ENCODE measurements at regions not wholly inside any gene's neighbourhood (a gene's known extent, or its start where the extent isn't known, plus 50 kb on each side); places are given as distances from the start of the nearest gene placed in this dataset.

DNA sequence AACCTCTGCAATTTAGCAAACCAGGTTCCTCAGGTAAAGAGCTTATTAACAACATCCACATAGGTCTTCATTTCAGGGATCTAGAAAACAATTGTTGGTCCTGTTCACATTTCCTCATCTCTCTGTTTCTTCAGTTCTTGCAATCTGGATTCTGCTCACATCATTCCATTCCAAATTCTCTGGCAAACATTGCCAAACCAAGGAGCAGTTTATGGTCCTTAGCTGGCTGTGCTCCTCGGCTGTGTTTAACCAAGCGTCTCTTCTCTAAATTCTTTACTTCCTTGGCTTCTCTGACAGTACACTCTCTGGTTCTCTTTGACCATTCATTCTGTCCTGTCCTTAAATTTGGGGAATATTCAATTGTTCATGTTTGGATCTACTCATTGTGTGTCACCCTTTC, 65.8 kb upstream of the RANBP3L start (continued):
- TF ChIP-seq CDX4 (CRISPR knock-in tag; IDR thresholded peaks at IDR 0.05; ENCODE audit: borderline replicate concordance) (no peak), NR2C2 (CRISPR knock-in tag; IDR thresholded peaks at IDR 0.05) (no peak)

GRCh38 chr5:36369219-36369690, 67.6 kb upstream of the RANBP3L start:
- Mint-ChIP-seq H3K9me3 (peaks cover 5% of the 10 kb centered on the region), H3K4me3 (no peak overlapping the region), H3K27me3 (ENCODE audit: low read depth) (no peaks in the 10 kb centered on the region; the same call in 1 of the 2 replicates), H3K36me3 (no peaks in the 10 kb centered on the region), H3K27ac (no peak overlapping the region), H3K4me1 (no peaks in the 10 kb centered on the region)
- TF ChIP-seq, protein P1, sequence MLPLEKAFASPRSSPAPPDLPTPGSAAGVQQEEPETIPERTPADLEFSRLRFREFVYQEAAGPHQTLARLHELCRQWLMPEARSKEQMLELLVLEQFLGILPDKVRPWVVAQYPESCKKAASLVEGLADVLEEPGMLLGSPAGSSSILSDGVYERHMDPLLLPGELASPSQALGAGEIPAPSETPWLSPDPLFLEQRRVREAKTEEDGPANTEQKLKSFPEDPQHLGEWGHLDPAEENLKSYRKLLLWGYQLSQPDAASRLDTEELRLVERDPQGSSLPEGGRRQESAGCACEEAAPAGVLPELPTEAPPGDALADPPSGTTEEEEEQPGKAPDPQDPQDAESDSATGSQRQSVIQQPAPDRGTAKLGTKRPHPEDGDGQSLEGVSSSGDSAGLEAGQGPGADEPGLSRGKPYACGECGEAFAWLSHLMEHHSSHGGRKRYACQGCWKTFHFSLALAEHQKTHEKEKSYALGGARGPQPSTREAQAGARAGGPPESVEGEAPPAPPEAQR (CRISPR knock-in tag; IDR thresholded peaks at IDR 0.05): no peak
- no peak for TF ChIP-seq ZNF532 (CRISPR knock-in tag; IDR thresholded peaks at IDR 0.05; ENCODE audit: borderline replicate concordance)
- TF ChIP-seq GRHL2 (CRISPR knock-in tag; IDR thresholded peaks at IDR 0.05; ENCODE audit: insufficient replicate concordance, severe bottlenecking): no peak
- TF ChIP-seq MYBL2 (CRISPR knock-in tag; IDR thresholded peaks at IDR 0.05): no peak
- TF ChIP-seq ZNF416 (CRISPR knock-in tag; IDR thresholded peaks at IDR 0.05): no peak
- no peak for TF ChIP-seq JAZF1 (CRISPR knock-in tag; IDR thresholded peaks at IDR 0.05)
- no peak for TF ChIP-seq TEAD1 (CRISPR knock-in tag; IDR thresholded peaks at IDR 0.05)
- DNase-seq (ENCODE audit: low spot score) (no peak), ATAC-seq (no peak)
- ChIA-PET CTCF (interaction anchor here (1.1 kb wide), 1 partner anchor 327 kb away, joined by 3 read pairs; no protein-coding TSS in a partner anchor), POLR2A (no interaction called here)

DNA sequence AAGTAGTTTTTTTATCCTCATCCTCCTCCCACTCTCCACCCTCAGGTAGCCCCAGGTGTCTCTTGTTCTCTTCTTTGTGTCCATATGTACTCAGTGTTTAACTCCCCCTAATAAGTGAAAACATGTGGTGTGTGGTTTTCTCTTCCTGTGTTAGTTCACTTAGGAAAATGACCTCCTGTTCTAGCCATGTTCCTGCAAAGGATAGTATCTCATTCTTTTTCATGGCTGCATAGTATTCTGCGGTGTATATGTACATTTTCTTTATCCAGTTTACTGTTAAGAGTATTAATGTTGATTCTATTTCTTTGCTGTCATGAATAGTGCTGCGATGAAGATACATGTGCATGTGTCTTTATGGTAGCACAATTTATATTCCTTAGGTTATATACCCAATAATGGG, 68.4 kb upstream of the RANBP3L start:
- ChIA-PET POLR2A (no interaction called here), CTCF (no interaction called here)
- Mint-ChIP-seq H3K9me3 (peaks cover 5% of the 10 kb centered on the region), H3K4me1 (no peaks in the 10 kb centered on the region), H3K4me3 (no peak overlapping the region), H3K27me3 (ENCODE audit: low read depth) (no peaks in the 10 kb centered on the region; the same call in 1 of the 2 replicates), H3K36me3 (no peaks in the 10 kb centered on the region), H3K27ac (no peak overlapping the region)
- DNase-seq (ENCODE audit: low spot score): no peak
- TF ChIP-seq NR3C1 (CRISPR knock-in tag; conservative IDR thresholded peaks at IDR 0.05; ENCODE audit: low read depth) (no peak), ZNF263 (CRISPR knock-in tag; IDR thresholded peaks at IDR 0.05; ENCODE audit: low read depth) (no peak), FOXP1 (CRISPR knock-in tag; IDR thresholded peaks at IDR 0.05; ENCODE audit: borderline replicate concordance) (no peak), NFATC4 (CRISPR knock-in tag; IDR thresholded peaks at IDR 0.05) (no peak), PRRX2 (CRISPR knock-in tag; IDR thresholded peaks at IDR 0.05) (no peak), CDX4 (CRISPR knock-in tag; IDR thresholded peaks at IDR 0.05; ENCODE audit: borderline replicate concordance) (no peak)
- TF ChIP-seq, protein P2, sequence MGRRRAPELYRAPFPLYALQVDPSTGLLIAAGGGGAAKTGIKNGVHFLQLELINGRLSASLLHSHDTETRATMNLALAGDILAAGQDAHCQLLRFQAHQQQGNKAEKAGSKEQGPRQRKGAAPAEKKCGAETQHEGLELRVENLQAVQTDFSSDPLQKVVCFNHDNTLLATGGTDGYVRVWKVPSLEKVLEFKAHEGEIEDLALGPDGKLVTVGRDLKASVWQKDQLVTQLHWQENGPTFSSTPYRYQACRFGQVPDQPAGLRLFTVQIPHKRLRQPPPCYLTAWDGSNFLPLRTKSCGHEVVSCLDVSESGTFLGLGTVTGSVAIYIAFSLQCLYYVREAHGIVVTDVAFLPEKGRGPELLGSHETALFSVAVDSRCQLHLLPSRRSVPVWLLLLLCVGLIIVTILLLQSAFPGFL (CRISPR knock-in tag; IDR thresholded peaks at IDR 0.05; ENCODE audit: borderline replicate concordance): no peak
- TF ChIP-seq, protein P3, sequence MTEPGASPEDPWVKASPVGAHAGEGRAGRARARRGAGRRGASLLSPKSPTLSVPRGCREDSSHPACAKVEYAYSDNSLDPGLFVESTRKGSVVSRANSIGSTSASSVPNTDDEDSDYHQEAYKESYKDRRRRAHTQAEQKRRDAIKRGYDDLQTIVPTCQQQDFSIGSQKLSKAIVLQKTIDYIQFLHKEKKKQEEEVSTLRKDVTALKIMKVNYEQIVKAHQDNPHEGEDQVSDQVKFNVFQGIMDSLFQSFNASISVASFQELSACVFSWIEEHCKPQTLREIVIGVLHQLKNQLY (CRISPR knock-in tag; IDR thresholded peaks at IDR 0.05): no peak
- ATAC-seq: no peak
